Neural progenitor cell (in vitro differentiated cells): ENCODE measurements at regions not wholly inside any gene's neighbourhood (a gene's known extent, or its start where the extent isn't known, plus 50 kb on each side); places are given as distances from the start of the nearest gene placed in this dataset.

ENCODE experiments used
- DNase-seq: peaks from one replicate; pipeline ENCODE4 v3.0.0-alpha.2; 2016; ENCODE audit warnings: low spot score
- H2AFZ ChIP-seq: fragments of 200-600 bp; sonication (generic); replicated peaks from 2 replicates; pipeline ENCODE4 v1.6.1; 2016; ENCODE audit warnings: antibody characterized with exemption
- H3F3A ChIP-seq: fragments of 200-600 bp; sonication (generic); 2 replicates; pipeline ENCODE4 v1.6.1; 2016; ENCODE audit warnings: antibody characterized with exemption, low read depth
- H3K27ac ChIP-seq: fragments of 200-600 bp; sonication (generic); 2 replicates; pipeline ENCODE4 v1.5.1; 2016; ENCODE audit warnings: mild to moderate bottlenecking
- H3K27me3 ChIP-seq: fragments of 200-600 bp; sonication (generic); 2 replicates; pipeline ENCODE4 v1.6.1; 2016; ENCODE audit warnings: mild to moderate bottlenecking, moderate library complexity
- H3K36me3 ChIP-seq: fragments of 200-600 bp; sonication (generic); 2 replicates; pipeline ENCODE4 v1.5.1; 2016
- H3K4me1 ChIP-seq: fragments of 200-600 bp; sonication (generic); 2 replicates; pipeline ENCODE4 v1.6.1; 2016; ENCODE audit warnings: mixed run types
- H3K4me2 ChIP-seq: fragments of 200-600 bp; sonication (generic); 2 replicates; pipeline ENCODE4 v1.6.1; 2016
- H3K4me3 ChIP-seq: fragments of 200-600 bp; sonication (generic); 2 replicates; pipeline ENCODE4 v1.5.1; 2016
- H3K79me2 ChIP-seq: fragments of 200-600 bp; sonication (generic); 2 replicates; pipeline ENCODE4 v1.6.1; 2016; ENCODE audit warnings: low read depth
- H3K9ac ChIP-seq: fragments of 200-600 bp; sonication (generic); 2 replicates; pipeline ENCODE4 v1.6.1; 2016
- H3K9me3 ChIP-seq: fragments of 200-600 bp; sonication (generic); 2 replicates; pipeline ENCODE4 v1.5.1; 2016; ENCODE audit warnings: low read depth
- H4K20me1 ChIP-seq: fragments of 200-600 bp; sonication (generic); 2 replicates; pipeline ENCODE4 v1.6.1; 2016; ENCODE audit warnings: low read depth
- H3K27ac Mint-ChIP-seq: 3 replicates; pipeline ENCODE4 v1.8.0; 2021; ENCODE audit warnings: mixed read lengths
- H3K27me3 Mint-ChIP-seq: 2 replicates; pipeline ENCODE4 v1.8.0; 2022; ENCODE audit warnings: low read depth, mild to moderate bottlenecking, inconsistent platforms, moderate library complexity, mixed read lengths; ENCODE audit not compliant: insufficient read depth
- H3K36me3 Mint-ChIP-seq: 3 replicates; pipeline ENCODE4 v1.8.0; 2021; ENCODE audit warnings: mixed read lengths
- H3K4me1 Mint-ChIP-seq: 3 replicates; pipeline ENCODE4 v1.8.0; 2021; ENCODE audit warnings: mixed read lengths
- H3K4me3 Mint-ChIP-seq: 3 replicates; pipeline ENCODE4 v1.8.0; 2021; ENCODE audit warnings: mild to moderate bottlenecking, moderate library complexity, mixed read lengths
- H3K9me3 Mint-ChIP-seq: 3 replicates; pipeline ENCODE4 v1.8.0; 2020; ENCODE audit warnings: mixed read lengths
- CTCF ChIP-seq: fragments of 200-600 bp; sonication (generic); IDR thresholded peaks from 2 replicates; pipeline ENCODE4 v1.5.1; 2017; ENCODE audit warnings: antibody characterized with exemption, mild to moderate bottlenecking
- EZH2 ChIP-seq: fragments of 200-600 bp; sonication (generic); IDR thresholded peaks from 2 replicates; pipeline ENCODE4 v1.6.1; 2017; ENCODE audit warnings: antibody characterized with exemption, mild to moderate bottlenecking, moderate library complexity
- EZH2phosphoT487 ChIP-seq: fragments of 200-600 bp; sonication (generic); IDR thresholded peaks from 2 replicates; pipeline ENCODE4 v1.6.1; 2017; ENCODE audit warnings: antibody characterized with exemption

GRCh38 chr10:90650858-90651257 lies 207.0 kb downstream of the HTR7 start:
- H3K36me3 ChIP-seq, result no peaks in the 10 kb centered on the region
- H3K27ac ChIP-seq, result no peak overlapping the region
- no peaks in the 10 kb centered on the region for H3K27me3 ChIP-seq
- no peaks in the 10 kb centered on the region for H3K9me3 ChIP-seq
- Mint-ChIP-seq H3K36me3 (no peaks in the 10 kb centered on the region), H3K4me1 (no peaks in the 10 kb centered on the region), H3K4me3 (no peak overlapping the region), H3K27me3 (no peaks in the 10 kb centered on the region), H3K27ac (no peak overlapping the region), H3K9me3 (no peaks in the 10 kb centered on the region)
- no peak overlapping the region for H3K4me3 ChIP-seq
- H3F3A ChIP-seq, result no peaks in the 10 kb centered on the region
- H2AFZ ChIP-seq, result no peak overlapping the region
- H3K79me2 ChIP-seq, result no peaks in the 10 kb centered on the region
- H4K20me1 ChIP-seq, result no peaks in the 10 kb centered on the region
- TF ChIP-seq EZH2, result no peak
- no peak for TF ChIP-seq EZH2phosphoT487
- no peak for TF ChIP-seq CTCF
- DNase-seq, result no peak
- H3K9ac ChIP-seq, result no peak overlapping the region
- no peak overlapping the region for H3K4me2 ChIP-seq
- H3K4me1 ChIP-seq, result no peaks in the 10 kb centered on the region

- Mint-ChIP-seq H3K36me3 (no peaks in the 10 kb centered on the region), H3K4me1 (no peaks in the 10 kb centered on the region), H3K4me3 (no peak overlapping the region), H3K27me3 (no peaks in the 10 kb centered on the region), H3K27ac (no peak overlapping the region), H3K9me3 (no peaks in the 10 kb centered on the region)
- Histone ChIP-seq H3K36me3 (no peaks in the 10 kb centered on the region), H3K9ac (no peak overlapping the region), H3K4me3 (no peak overlapping the region), H4K20me1 (no peaks in the 10 kb centered on the region), H3K27me3 (no peaks in the 10 kb centered on the region), H3K9me3 (no peaks in the 10 kb centered on the region), H3K4me2 (no peak overlapping the region), H3K4me1 (no peaks in the 10 kb centered on the region), H3K79me2 (no peaks in the 10 kb centered on the region), H3K27ac (no peak overlapping the region), H2AFZ (no peak overlapping the region), H3F3A (no peaks in the 10 kb centered on the region)
- DNase-seq, result peak; percentile 23
- peak; percentile 50 for TF ChIP-seq CTCF
- TF ChIP-seq EZH2phosphoT487, result no peak
- TF ChIP-seq EZH2, result no peak
Measured at GRCh38 chr10:90652519-90652918, 205.3 kb downstream of the HTR7 start.

DNA sequence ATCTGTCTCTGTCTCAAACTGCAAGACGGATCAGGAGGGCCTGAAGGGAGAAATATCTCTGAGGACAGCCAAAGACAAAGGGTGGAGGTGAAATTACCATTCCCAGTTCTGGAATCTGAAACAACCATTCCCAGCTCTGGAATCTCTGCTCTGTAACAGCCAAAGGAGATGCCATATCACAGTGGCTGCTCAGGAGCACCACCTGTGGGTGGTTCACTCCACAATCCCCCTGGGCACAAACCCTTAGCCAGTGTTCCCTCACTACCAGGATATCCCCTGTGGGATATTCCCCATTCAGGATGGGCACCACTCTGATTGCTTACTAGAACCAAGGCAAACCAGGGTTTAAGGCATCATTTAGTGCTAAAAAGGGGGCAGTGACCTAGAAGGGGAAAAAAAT lies 199.0 kb downstream of the HTR7 start:
- H3K4me1 Mint-ChIP-seq, result no peaks in the 10 kb centered on the region
- H4K20me1 ChIP-seq, result no peaks in the 10 kb centered on the region
- H3K27me3 ChIP-seq, result no peaks in the 10 kb centered on the region
- H3K36me3 Mint-ChIP-seq, result no peaks in the 10 kb centered on the region
- TF ChIP-seq EZH2phosphoT487 (no peak), CTCF (peak; percentile 37)
- H3K36me3 ChIP-seq, result no peaks in the 10 kb centered on the region
- no peaks in the 10 kb centered on the region for H3K9me3 Mint-ChIP-seq
- no peak overlapping the region for H3K4me2 ChIP-seq
- no peak overlapping the region for H2AFZ ChIP-seq
- H3K4me3 Mint-ChIP-seq, result no peak overlapping the region
- no peak overlapping the region for H3K27ac ChIP-seq
- H3K27ac Mint-ChIP-seq, result no peak overlapping the region
- DNase-seq, result no peak
- no peak overlapping the region for H3K9ac ChIP-seq
- no peak overlapping the region for H3K4me3 ChIP-seq
- H3K27me3 Mint-ChIP-seq, result no peaks in the 10 kb centered on the region
- H3F3A ChIP-seq, result no peaks in the 10 kb centered on the region
- no peaks in the 10 kb centered on the region for H3K9me3 ChIP-seq
- no peaks in the 10 kb centered on the region for H3K4me1 ChIP-seq
- no peaks in the 10 kb centered on the region for H3K79me2 ChIP-seq
